ENCODE measurements at regions not wholly inside any gene's neighbourhood (a gene's known extent, or its start where the extent isn't known, plus 50 kb on each side); places are given as distances from the start of the nearest gene placed in this dataset.

DNA sequence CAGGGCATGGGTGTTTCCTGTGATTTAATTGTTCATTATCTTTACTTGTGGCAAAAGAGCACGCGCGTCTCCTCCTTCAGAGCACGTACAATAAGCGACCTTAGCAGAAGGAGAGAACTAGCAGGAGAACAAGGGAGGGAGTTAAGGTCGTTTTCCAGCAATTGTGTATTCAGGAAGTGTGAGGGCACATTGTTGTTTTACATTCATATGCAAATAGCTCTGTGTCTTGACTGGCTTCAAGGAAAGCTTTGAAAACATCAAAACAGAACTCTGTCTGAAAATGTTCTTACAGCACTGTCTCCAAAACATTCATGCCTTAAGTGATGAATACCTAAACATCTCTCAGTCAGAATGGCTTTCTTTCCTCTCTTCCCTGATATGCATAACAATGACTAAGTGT lies 499.1 kb downstream of the ACTR3B start:
- DNase-seq (ENCODE audit: low read depth) = no peak
- no peak overlapping the region for H3K4me3 ChIP-seq (ENCODE audit: low read depth, low read length)
- TF ChIP-seq, protein P1, sequence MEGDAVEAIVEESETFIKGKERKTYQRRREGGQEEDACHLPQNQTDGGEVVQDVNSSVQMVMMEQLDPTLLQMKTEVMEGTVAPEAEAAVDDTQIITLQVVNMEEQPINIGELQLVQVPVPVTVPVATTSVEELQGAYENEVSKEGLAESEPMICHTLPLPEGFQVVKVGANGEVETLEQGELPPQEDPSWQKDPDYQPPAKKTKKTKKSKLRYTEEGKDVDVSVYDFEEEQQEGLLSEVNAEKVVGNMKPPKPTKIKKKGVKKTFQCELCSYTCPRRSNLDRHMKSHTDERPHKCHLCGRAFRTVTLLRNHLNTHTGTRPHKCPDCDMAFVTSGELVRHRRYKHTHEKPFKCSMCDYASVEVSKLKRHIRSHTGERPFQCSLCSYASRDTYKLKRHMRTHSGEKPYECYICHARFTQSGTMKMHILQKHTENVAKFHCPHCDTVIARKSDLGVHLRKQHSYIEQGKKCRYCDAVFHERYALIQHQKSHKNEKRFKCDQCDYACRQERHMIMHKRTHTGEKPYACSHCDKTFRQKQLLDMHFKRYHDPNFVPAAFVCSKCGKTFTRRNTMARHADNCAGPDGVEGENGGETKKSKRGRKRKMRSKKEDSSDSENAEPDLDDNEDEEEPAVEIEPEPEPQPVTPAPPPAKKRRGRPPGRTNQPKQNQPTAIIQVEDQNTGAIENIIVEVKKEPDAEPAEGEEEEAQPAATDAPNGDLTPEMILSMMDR (conservative IDR thresholded peaks at IDR 0.05; ENCODE audit: low read depth, low read length) = no peak

- no peak for DNase-seq (ENCODE audit: low read depth)
- H3K4me3 ChIP-seq (ENCODE audit: low read depth, low read length) = no peak overlapping the region
- TF ChIP-seq, protein P1 (conservative IDR thresholded peaks at IDR 0.05; ENCODE audit: low read depth, low read length) = no peak
Observed at GRCh38 chr7:153276394-153276793, 516.8 kb downstream of the ACTR3B start.

DNA sequence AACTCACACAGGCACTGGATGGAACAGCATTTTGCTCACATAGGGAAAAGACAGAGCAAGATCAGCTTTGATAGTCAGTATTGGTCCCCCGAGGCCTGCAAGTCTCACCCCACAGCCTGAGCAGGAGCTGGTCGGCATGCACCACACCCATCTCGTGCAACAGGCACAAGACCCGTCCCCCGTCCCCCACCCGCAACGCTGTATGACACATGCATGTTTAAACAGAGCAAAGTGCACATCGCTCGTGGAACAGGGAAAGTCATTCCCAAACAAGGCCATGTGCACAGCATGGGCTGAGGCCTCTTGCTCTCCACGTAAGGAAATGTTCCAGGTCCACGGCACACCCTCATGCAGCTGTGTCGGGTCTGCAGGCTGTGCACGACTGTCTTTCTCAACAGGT lies 527.2 kb downstream of the ACTR3B start:
- H3K4me3 ChIP-seq (ENCODE audit: low read depth, low read length) = no peak overlapping the region
- TF ChIP-seq, protein P1 (conservative IDR thresholded peaks at IDR 0.05; ENCODE audit: low read depth, low read length) = no peak
- DNase-seq (ENCODE audit: low read depth) = no peak

GRCh38 chr7:153290066-153290465 lies 530.5 kb downstream of the ACTR3B start:
- DNase-seq (ENCODE audit: low read depth) = no peak
- TF ChIP-seq, protein P1 (conservative IDR thresholded peaks at IDR 0.05; ENCODE audit: low read depth, low read length) = no peak
- no peak overlapping the region for H3K4me3 ChIP-seq (ENCODE audit: low read depth, low read length)

- H3K4me3 ChIP-seq (ENCODE audit: low read depth, low read length) = no peak overlapping the region
- no peak for DNase-seq (ENCODE audit: low read depth)
- TF ChIP-seq, protein P1 (conservative IDR thresholded peaks at IDR 0.05; ENCODE audit: low read depth, low read length) = no peak
Observed at GRCh38 chr7:153297141-153297540, 537.6 kb downstream of the ACTR3B start.

- no peak overlapping the region for H3K4me3 ChIP-seq (ENCODE audit: low read depth, low read length)
- TF ChIP-seq, protein P1 (conservative IDR thresholded peaks at IDR 0.05; ENCODE audit: low read depth, low read length) = no peak
- DNase-seq (ENCODE audit: low read depth) = no peak
Observed at GRCh38 chr7:153301936-153302335, 542.4 kb downstream of the ACTR3B start.

- H3K4me3 ChIP-seq (ENCODE audit: low read depth, low read length) = no peak overlapping the region
- DNase-seq (ENCODE audit: low read depth) = no peak
- TF ChIP-seq, protein P1 (conservative IDR thresholded peaks at IDR 0.05; ENCODE audit: low read depth, low read length) = no peak
Observed at GRCh38 chr7:153320005-153320404, 560.5 kb downstream of the ACTR3B start.
